ENCODE measurements at regions not wholly inside any gene's neighbourhood (a gene's known extent, or its start where the extent isn't known, plus 50 kb on each side); places are given as distances from the start of the nearest gene placed in this dataset.

GRCh38 chr2:49798570-49798969, 644.3 kb upstream of the FSHR start:
- no peak overlapping the region for H3K27ac ChIP-seq (ENCODE audit: low read length)
- no peak overlapping the region for H3K27ac Mint-ChIP-seq
- peaks cover 17 to 28% of the 10 kb centered on the region in 2 donors for H3K9me3 Mint-ChIP-seq
- H3K27me3 Mint-ChIP-seq (ENCODE audit: low read depth in 2 of 2) = no peaks in the 10 kb centered on the region
- ATAC-seq (no peak), DNase-seq (no peak)
- no peaks in the 10 kb centered on the region for H3K4me1 Mint-ChIP-seq
- no peak overlapping the region for H3K4me3 Mint-ChIP-seq
- no peaks in the 10 kb centered on the region for H3K4me1 ChIP-seq (ENCODE audit: control insufficient read depth, insufficient read depth, low read length)
- H3K27me3 ChIP-seq (ENCODE audit: control insufficient read depth, insufficient read depth, low read length) = no peaks in the 10 kb centered on the region
- intact Hi-C loops (cut with micrococcal nuclease) = no loop called here
- H3K36me3 ChIP-seq (ENCODE audit: control insufficient read depth, insufficient read depth, low read length) = no peaks in the 10 kb centered on the region
- no peak for TF ChIP-seq CTCF (IDR thresholded peaks at IDR 0.05)
- peaks cover 3% of the 10 kb centered on the region for H3K9me3 ChIP-seq (ENCODE audit: control insufficient read depth, insufficient read depth, low read length)
- no peaks in the 10 kb centered on the region for H3K36me3 Mint-ChIP-seq
- H3K4me3 ChIP-seq (ENCODE audit: low read length) = no peak overlapping the region

GRCh38 chr2:49796266-49796665, 642.0 kb upstream of the FSHR start:
- H3K9me3 ChIP-seq (ENCODE audit: control insufficient read depth, insufficient read depth, low read length) = peaks cover 3% of the 10 kb centered on the region
- no peak overlapping the region for H3K4me3 ChIP-seq (ENCODE audit: low read length)
- no peaks in the 10 kb centered on the region for H3K27me3 ChIP-seq (ENCODE audit: control insufficient read depth, insufficient read depth, low read length)
- DNase-seq (no peak), ATAC-seq (no peak)
- 67% methylated on average over 3 of the region's 3 CpGs for WGBS (ENCODE audit: insufficient coverage)
- Mint-ChIP-seq H3K9me3 (peaks cover 17 to 25% of the 10 kb centered on the region in 2 donors), H3K27ac (no peak overlapping the region), H3K4me3 (no peak overlapping the region), H3K4me1 (no peaks in the 10 kb centered on the region), H3K27me3 (ENCODE audit: low read depth in 2 of 2) (no peaks in the 10 kb centered on the region), H3K36me3 (no peaks in the 10 kb centered on the region)
- H3K4me1 ChIP-seq (ENCODE audit: control insufficient read depth, insufficient read depth, low read length) = no peaks in the 10 kb centered on the region
- H3K27ac ChIP-seq (ENCODE audit: low read length) = no peak overlapping the region
- H3K36me3 ChIP-seq (ENCODE audit: control insufficient read depth, insufficient read depth, low read length) = no peaks in the 10 kb centered on the region
- intact Hi-C loops (cut with micrococcal nuclease) = no loop called here
- no peak for TF ChIP-seq CTCF (IDR thresholded peaks at IDR 0.05)

- intact Hi-C loops (cut with micrococcal nuclease) = no loop called here
- no peak overlapping the region for H3K27ac ChIP-seq (ENCODE audit: low read length)
- no peaks in the 10 kb centered on the region for H3K9me3 ChIP-seq (ENCODE audit: control insufficient read depth, insufficient read depth, low read length)
- 68% methylated on average over 2 of the region's 2 CpGs for WGBS (ENCODE audit: insufficient coverage)
- H3K9me3 Mint-ChIP-seq = peaks cover 14 to 22% of the 10 kb centered on the region in 2 donors
- TF ChIP-seq CTCF (IDR thresholded peaks at IDR 0.05) = no peak
- no peaks in the 10 kb centered on the region for H3K36me3 Mint-ChIP-seq
- no peaks in the 10 kb centered on the region for H3K4me1 ChIP-seq (ENCODE audit: control insufficient read depth, insufficient read depth, low read length)
- ATAC-seq (no peak), DNase-seq (no peak)
- no peak overlapping the region for H3K27ac Mint-ChIP-seq
- no peak overlapping the region for H3K4me3 Mint-ChIP-seq
- no peaks in the 10 kb centered on the region for H3K36me3 ChIP-seq (ENCODE audit: control insufficient read depth, insufficient read depth, low read length)
- no peaks in the 10 kb centered on the region for H3K27me3 Mint-ChIP-seq (ENCODE audit: low read depth in 2 of 2)
- H3K4me1 Mint-ChIP-seq = no peaks in the 10 kb centered on the region
- no peak overlapping the region for H3K4me3 ChIP-seq (ENCODE audit: low read length)
- H3K27me3 ChIP-seq (ENCODE audit: control insufficient read depth, insufficient read depth, low read length) = no peaks in the 10 kb centered on the region
Measured at GRCh38 chr2:49794396-49794795, 640.1 kb upstream of the FSHR start.

- Mint-ChIP-seq H3K36me3 (no peaks in the 10 kb centered on the region), H3K9me3 (peaks cover 8 to 9% of the 10 kb centered on the region in 2 donors), H3K27ac (no peak overlapping the region), H3K4me1 (no peaks in the 10 kb centered on the region), H3K4me3 (no peak overlapping the region), H3K27me3 (ENCODE audit: low read depth in 2 of 2) (no peaks in the 10 kb centered on the region)
- DNase-seq = no peak
- ATAC-seq = no peak
- Histone ChIP-seq H3K27me3 (ENCODE audit: control insufficient read depth, insufficient read depth, low read length) (no peaks in the 10 kb centered on the region), H3K27ac (ENCODE audit: low read length) (no peak overlapping the region), H3K4me3 (ENCODE audit: low read length) (no peak overlapping the region), H3K36me3 (ENCODE audit: control insufficient read depth, insufficient read depth, low read length) (no peaks in the 10 kb centered on the region), H3K9me3 (ENCODE audit: control insufficient read depth, insufficient read depth, low read length) (peaks cover 6% of the 10 kb centered on the region), H3K4me1 (ENCODE audit: control insufficient read depth, insufficient read depth, low read length) (no peaks in the 10 kb centered on the region)
- intact Hi-C loops (cut with micrococcal nuclease) = no loop called here
- TF ChIP-seq CTCF (IDR thresholded peaks at IDR 0.05) = no peak
Measured at GRCh38 chr2:49788300-49788699, 634.0 kb upstream of the FSHR start.

Data from natural killer cell (primary cell).